ENCODE measurements at regions not wholly inside any gene's neighbourhood (a gene's known extent, or its start where the extent isn't known, plus 50 kb on each side); places are given as distances from the start of the nearest gene placed in this dataset.
"Not testable (repeated sequence)": the region's sequence is repeated elsewhere in the genome, so short reads cannot be mapped to it uniquely, and the experiment has no call there.

DNA sequence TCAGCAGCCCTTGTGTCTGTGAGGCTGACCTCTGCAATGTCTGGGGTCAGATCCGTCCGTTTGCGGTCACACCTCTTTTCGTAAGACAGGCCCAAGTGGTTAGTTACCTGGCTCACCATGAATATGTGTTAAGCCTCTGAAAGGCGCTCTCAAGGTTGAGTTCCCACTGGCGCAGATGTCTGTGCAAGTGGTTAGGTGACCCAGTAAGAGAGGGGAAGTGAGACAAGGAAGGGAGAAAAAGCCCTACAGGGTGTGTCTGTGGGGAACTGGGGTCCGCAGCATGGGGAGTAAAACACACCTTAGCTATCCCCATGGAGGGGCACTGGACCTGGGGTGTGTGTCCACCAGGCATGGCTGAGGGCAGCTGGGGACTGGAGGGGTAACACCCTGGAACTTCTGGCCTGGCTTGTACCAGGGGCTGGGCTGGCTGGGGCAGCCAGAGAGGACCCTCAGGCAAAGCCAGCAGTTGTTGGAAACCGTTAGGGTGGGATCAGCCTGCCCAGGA, 391.6 kb upstream of the PROK2 start:
- DNase-seq (ENCODE audit: low spot score) = no peak

DNA sequence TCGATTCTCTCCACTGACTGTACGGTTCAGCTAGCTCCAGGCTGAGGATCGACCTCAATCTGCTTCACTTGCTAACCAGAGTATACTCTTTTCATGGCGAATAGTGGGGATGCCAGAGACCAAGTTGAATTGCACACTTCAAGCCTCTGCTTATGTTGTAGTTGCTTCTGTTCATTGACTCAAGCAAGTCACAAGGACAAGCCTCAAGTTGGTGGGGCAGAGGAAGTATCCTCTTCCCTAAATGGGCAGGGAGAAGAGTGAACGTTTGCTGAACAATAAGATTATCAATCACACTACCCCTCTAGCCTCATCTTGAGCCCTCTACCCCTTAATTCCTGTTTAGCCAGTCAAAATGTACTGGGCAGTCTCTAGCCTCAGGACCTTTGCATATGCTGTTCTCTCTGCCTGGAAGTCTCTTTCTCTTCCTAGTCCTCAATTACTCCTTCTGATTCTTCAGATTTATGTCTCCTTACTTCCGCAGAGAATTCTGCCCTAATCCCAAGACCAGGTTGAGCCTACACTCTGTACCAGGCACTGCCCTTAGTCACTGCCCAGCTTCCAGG, 390.4 kb upstream of the PROK2 start:
- DNase-seq (ENCODE audit: low spot score) = no peak

DNA sequence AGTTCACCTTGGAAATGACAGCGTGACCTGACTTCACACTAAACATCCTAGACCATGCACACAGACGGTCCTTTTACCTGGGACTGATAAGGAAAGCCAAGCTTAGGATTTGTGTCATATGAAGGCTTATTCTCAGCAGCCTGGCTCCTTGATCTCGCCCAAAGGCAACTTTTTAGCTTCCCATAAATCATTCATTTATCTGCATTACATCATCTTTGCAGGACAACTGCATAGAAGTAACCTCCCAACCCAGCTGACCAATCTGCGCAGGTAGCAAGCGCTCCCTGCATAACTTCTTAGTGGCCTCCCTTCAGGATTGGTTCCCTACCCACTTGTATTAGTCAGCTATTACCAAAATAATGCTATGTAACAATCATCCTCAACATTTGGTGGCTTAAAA, 389.9 kb upstream of the PROK2 start:
- DNase-seq (ENCODE audit: low spot score) = no peak

DNA sequence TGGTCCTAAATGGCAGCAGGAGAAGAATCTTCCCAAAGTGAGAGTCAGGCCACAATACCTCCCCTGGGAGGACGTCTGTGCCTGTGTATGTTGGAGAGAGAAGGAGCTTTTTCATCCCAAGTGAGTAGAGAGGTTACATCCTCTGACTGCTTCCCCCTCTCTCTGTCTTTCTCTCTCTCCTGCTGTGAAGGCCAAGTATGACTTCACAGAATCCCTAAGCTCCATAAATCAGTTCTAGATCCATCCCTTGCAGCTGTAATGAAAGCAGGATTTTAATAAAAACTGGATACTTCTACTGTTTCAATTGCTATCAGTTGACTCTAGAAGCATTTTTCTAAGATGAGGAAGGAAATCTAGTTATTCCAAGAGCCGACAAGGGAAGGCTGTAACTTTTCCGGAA, 389.1 kb upstream of the PROK2 start:
- no peak for DNase-seq (ENCODE audit: low spot score)

DNA sequence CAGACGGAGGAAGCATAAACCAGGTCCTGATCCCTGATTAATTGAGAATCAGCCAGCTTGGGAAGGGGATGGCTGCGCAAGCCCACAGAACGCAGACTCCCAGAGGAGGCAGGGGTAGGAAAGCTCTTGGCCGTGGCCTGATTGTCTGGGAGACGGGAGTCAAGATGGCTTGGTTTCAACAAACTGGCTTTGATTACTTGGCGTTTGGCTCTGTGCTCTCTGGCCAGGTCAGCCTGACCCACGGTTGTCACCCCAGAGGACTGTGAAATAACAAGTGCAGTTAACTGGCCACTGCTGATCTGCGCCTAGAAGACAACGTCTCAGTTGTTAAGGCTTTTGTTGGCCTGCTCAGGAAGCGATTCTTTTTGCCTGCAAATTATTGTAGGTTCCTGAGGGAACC, 387.0 kb upstream of the PROK2 start:
- DNase-seq (ENCODE audit: low spot score) = no peak

DNA sequence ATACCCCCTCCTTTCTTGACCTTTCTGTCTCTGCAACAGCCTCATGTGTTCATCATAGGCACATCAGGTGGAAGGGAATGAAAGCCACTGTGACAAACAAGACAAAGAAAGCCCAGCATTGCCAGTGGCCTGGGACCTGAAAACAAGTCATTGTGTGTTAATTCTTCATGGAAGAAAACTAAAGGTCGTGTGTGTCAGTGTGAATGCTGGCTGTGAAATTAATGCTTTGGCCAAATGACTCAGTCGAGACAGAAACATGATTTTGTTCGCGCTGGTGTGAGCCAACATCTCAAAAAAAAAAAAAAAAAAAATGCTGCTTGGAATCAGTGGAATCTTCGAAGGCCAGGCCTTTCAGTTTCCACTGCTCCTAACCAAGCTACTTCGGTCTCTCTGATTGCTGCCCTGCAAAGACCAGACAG, 386.5 kb upstream of the PROK2 start:
- DNase-seq (ENCODE audit: low spot score) = no peak

DNA sequence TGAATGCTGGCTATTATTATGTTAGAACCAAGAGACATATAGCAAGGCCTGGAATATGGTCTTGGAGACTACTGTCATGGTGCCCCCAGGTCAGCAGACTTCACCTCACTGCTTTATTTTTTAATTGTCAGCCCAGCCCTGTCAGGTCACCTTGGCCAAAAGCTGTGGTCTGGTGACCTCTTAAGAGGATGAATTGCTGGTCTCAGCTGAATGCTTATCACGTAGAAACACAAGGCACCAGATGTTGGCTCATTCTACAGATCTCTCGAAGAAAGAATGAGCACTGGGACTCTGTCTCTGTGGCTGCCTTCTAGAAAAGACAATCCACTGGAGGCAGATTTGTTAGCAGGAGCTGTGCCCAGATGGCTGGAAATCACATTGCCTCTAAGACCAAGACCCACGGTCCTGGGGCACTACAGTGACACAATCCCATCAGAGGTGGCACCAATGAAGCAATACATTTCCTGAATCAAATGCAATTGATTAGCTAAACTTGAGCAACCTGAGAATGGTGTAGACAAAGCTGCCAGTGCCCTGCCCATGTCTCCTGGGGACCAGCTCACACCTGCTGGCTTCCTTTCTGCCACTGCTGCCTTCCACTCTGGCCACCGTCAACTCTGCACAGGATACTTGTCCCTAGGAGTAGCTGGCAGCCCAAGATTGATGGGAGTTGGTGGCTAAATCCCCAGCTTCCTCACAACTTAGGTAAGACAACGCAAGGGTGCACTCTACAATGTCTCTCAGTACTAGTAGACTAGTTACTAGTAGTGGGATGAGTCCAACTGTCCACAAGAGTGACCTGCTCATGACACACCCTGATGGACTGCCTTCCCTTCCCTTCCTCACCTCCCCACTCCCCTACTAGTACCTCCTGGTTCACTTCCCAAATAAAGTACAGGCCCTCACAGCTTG, 384.9 kb upstream of the PROK2 start:
- no peak for DNase-seq (ENCODE audit: low spot score)

DNA sequence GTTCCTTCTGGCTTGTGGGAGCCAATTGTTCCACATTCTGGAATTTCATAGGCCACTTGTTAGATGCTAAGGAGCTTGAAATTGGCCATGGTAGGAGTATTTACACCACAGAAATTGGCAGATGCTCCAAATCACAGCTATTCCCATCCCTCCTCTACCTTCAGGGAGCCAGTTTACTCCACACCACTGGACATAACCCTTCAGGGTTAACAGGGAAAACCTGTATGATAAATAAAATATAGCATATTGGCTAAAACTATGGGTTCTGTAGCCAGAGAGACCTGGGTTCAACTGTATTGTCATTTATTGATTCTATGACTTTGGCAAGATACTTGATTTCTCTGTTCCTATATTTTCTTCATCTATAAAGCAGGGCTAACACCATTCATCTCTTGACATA, 384.2 kb upstream of the PROK2 start:
- no peak for DNase-seq (ENCODE audit: low spot score)

DNA sequence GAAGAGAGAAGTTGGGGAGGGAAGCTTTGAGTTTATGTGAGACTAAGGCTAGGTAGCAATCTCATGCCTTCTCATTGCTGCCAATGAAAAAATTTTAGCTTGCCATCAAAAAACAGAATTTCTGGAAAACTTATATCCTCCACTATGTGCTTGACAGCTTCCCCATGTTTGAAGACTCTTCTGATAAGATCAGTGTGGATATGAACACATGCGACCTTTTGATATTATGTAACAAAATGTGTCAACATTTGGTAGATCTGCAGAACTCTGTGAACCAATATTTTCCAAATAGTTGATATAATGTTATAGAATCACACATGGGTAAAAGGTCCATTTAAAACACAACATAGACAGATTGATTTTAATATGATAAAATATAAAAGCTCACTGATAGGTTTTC, 380.9 kb upstream of the PROK2 start:
- no peak for DNase-seq (ENCODE audit: low spot score)

DNA sequence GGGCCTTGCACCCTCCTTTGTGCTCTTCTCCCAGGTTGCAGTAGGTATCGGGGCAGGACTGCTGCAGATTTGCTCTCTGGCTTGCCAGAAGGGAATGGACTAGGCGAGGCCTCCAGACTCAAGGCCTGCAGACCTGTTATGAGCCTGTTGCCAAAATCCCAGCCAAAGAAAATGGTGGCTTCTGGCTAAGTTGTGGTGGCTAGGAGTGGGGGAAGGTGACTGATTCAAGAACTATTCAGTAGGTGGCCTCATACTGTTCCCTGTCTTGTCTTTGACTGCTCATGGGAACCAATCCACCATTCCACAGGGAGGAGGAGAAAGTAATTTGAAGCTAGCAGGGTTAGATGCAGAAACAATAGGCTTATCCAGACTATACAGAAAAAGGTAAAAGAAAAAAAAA, 380.4 kb upstream of the PROK2 start:
- no peak for DNase-seq (ENCODE audit: low spot score)

DNA sequence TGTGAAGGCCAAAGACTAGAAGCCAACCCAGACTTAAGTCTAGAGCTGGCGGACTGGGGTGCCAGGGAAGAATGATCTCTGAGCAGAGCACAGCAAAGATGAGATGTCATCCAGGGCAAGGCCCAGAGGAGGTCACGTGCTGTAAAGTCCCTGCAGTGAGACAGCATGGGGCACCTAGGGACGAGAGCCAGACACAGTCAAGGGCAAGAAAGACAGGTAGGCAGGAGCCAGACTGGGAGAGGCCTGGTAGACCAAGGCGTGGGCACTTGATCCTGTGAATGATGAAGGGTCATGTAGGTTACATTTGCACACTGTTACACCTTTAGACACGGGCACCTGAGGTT, 379.7 kb upstream of the PROK2 start:
- no peak for DNase-seq (ENCODE audit: low spot score)

DNA sequence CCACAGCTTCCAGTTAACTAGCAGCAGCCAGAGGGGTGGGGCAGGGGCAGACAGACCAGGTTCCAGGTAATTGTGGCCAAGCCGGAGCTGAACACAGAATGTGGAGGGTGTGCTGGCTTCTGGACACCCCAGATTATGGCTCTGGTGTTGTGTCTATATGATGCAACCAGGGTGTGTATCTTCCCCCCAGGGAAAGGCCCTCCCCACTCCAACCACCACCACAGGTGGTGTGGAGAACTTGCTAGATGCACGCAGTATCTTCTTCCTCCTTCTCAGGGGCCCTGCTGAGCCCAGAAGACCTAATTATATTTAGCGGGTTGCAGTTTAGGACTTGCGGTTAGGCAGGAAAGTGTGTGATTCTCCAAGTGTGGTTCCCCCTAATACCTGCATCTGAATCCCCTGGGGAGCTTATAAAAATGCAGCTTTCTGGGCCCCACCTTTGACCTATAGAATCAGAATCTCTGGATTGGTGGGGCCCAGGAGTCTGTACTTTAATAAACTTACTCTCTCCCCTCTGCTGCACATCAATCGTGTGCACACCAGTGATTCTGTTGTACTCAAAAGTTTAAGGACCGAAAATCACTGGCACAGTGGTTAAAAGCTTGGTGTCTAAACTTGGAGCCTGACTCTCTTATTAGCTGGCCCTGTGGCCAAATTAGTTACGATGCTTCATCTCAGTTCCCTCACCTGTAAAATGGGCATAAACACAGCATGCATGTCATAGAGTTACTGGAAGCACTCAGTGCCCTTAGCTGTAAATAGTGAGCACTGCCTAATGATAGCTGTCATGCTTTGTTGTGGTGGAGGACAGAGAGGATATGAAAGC, 379.1 kb upstream of the PROK2 start:
- no peak for DNase-seq (ENCODE audit: low spot score)

DNA sequence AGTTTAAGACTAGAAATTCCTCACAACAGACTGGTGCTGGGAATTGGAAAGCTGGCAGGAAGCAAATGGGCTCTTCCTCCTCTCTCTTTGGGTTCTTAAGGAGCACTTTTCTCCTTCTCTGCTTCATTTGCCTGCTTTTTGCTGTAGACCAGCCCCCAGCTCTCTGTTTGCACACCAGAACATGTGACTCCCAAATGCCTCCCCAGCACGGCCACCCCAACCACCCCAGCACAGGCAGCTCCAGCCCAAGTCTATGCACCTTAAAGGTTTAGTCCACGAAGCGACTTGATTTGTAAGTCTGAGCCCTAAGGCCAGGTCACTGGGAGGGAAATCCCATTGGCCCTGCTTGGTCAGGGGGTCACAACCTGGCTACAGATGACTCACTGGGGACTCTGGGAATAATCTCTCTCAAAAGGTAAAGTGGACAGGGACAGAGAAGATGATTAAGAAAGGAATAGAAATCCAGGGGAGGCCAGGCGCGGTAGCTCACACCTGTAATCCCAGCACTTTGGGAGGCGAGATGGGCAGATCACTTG, 377.8 kb upstream of the PROK2 start:
- no peak for DNase-seq (ENCODE audit: low spot score)

DNA sequence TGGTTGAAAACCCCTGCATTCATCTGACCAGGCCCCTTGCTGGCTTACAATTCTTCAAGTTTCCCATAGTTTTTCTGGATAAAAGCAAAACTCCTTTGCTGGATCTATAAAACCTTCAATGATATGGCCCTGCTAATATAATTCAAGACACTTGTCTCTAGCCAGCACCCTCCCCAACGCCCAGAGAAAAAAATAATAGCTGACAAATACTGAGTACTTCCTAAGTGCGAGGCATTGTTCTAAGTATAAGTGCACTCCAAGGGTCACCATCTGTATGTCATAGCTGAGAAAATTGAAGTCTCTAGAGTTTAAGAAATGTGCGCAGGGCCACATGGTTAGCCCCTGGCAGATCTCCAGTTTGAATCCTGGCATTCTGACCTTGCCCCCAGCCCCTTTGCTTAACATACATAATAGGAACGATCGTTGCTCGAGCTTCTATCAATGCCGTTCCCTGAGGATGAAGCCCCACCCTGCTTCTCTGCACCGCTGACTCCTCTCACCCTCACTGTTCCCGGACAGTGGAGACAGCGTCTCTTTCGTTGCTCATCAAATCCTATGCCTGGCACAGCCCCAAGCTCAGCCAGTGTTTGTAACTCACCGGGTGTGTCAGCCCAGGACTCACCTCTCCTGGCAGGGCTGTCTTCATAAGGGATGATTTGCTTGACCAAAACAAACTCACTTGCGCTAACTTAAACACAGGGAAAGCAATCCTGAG, 377.1 kb upstream of the PROK2 start:
- no peak for DNase-seq (ENCODE audit: low spot score)

DNA sequence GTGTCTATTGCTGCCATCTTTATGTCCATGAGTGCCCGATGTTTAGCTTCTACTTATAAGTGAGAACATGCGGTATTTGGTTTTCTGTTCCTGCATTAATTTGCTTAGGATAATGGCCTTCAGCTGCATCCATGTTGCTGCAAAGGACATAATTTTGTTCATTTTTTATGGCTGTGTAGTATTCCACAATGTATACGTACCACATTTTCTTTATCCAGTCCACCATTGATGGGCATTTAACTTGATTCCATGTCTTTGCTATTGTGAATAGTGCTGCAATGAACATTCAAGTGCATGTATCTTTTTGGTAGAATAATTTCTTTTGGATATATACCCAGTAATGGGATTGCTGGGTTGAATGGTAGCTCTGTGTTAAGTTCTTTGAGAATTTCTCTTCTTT, 376.3 kb upstream of the PROK2 start:
- DNase-seq (ENCODE audit: low spot score) = not testable (repeated sequence)

DNA sequence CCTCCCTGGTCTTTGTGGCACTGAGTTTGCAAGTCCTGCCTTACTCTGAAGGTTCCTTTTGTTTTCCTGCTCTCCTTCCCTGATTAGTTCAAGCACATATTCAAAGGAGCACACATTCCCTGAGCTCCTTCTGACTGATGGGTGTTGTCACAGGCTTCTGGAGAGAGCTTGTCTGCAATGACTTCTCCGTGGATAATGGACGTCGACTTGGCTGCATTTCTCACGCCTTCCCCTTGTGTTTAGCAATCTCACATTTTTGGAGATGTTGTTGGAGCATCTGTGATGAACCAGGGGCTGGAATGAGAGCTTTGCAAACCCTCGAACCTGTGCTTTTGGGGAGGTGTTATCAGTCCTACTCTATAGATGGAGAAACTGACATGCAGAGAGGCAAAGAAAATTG, 375.4 kb upstream of the PROK2 start:
- DNase-seq (ENCODE audit: low spot score) = no peak

DNA sequence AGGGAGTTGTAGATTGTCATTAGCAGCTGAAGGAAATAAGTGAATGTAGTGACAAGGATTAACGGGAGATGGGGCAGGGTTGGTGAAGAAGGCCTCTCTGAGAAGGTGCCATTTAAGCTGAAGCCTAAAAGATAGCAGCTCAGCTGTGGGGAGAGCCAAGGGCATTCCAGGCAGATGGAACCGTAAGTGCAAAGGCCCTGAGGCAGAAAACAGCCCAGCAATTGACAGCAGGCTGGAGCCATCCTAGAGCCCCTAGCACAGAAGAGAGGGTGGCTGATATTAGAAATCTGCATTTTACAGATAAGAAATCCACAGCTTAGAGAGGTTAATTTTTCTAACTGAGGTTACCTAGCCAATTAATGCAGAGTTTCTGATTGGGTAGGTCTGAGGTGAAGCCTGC, 374.5 kb upstream of the PROK2 start:
- DNase-seq (ENCODE audit: low spot score) = no peak

DNA sequence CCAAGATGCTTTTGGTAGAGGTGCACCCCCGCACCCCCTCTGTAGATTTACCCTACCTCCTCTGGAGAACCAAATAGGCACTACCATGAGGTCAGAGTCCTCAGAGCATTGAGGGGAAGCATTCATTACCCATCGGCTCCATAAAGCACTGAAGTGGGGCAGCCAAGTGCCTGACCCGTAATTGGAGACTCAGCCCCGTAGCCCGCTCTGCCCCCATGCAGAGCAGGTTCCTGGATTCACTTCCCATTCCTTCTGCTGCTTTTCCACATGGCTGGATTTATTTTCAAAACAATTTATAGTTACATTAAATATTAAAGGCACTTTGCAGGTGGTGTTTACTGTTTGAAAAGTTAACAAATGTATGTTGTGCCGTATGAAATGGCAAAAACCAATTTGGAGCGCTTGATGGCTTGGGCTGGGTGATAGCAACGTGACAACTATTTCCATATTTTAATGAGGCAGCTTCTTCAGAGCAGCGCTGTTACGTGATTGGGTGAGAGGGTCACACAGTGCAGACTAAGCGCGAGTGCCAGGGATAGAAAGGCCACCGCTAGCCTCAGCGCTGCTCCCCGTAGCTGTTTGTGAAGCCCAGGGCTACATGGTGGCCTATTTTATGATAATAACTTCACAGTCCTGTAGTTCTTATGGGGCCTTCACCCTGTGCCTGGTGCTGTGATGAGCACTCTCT, 373.8 kb upstream of the PROK2 start:
- no peak for DNase-seq (ENCODE audit: low spot score)

DNA sequence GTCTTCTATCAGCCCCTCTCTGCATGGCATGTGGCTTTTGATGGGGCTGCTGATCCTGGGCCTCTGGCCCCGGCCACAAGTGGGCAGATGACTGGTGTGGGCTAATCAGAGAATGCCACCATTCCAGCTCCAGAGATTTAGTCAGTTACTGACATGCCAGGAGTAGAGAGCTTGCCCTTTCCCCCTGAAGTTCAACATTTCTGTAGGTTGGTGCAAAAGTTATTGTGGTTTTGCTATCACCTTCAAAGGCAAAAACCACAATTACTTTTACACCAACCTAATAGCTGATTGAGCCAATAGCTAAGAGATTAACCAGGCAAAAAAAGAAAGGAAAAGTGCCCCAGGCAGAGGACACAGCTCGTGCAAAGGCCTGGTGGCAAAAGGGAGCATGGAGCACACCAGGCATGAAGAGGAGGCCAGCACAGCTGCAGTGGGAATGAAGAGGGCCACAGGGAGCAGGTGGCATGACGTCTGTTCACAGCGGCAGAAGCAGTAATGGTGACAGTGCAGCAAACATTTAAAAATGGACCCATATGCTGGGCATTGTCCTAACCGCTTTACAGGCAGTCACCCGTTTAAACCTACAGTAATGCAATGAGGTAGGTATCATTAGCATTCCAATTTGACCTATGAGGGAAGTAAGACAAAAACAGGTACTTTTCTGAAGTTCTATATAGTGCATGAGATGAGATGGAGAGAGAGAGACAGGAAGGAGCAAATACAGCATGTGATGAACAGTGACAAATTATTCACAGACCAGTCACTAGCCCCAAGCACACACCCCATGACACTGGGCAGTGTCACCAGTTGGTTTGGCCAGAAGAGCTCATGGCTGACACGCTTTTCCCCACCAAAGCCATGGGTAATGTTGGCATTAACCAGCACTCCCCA, 373.0 kb upstream of the PROK2 start:
- DNase-seq (ENCODE audit: low spot score) = no peak

DNA sequence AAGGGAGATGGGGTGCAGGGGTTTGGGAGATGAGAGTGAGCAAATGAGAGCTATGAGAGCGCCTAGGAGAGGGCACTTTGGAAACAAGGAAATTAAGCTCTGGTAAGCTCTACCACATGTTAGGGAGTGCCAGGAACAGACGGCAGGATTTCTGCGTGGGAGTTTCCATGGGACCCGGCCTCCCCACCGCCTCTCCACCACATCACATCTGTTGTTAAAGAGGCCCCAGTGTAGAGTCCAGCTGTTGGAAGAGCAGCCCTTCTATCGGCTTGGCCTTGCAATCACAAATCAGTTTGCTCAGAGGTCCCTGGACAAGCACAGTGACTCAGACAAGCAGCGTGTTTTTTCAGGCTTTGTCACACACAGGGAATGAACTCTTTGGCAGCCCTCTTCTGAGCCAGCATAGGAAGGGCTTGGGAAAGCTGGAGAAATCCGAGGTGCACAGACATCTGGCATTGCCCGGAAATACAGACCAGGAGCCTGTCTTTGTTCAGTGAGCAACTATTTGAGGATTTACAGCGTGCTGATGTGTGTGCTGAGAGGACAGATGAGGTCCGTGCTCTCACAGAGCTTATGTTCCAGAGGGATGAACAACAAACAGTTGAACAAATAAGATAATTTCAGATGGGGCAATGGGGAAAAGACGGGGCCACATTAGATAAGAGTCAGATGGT, 370.6 kb upstream of the PROK2 start:
- peak; percentile 58 for DNase-seq (ENCODE audit: low spot score)
